SK-N-SH (cell line): ENCODE measurements at regions not wholly inside any gene's neighbourhood (a gene's known extent, or its start where the extent isn't known, plus 50 kb on each side); places are given as distances from the start of the nearest gene placed in this dataset.

Experiments
- CTCF ChIA-PET: fragments of 300-600, 350-600 bp; formaldehyde crosslinking; extraction: SDS; loops from one replicate; lab custom pipeline; 2021; lab: Yijun Ruan, JAX
- POLR2A ChIA-PET: fragments of 350-600 bp; sonication (Branson Sonifier 250); formaldehyde crosslinking; extraction: SDS; loops from one replicate; lab custom pipeline; 2020; ENCODE audit warnings: antibody characterized with exemption, inconsistent platforms; lab: Yijun Ruan, JAX
- DNase-seq: peaks from one replicate; pipeline ENCODE4 v3.0.0; 2012
- H2AFZ ChIP-seq: fragments of 200-600 bp; sonication (generic); 2 replicates; pipeline ENCODE4 v1.8.1; 2016; ENCODE audit warnings: antibody characterized with exemption, mild to moderate bottlenecking, low read depth
- H3F3A ChIP-seq: fragments of 200-600 bp; sonication (generic); replicated peaks from 2 replicates; pipeline ENCODE3; 2016; ENCODE audit warnings: antibody characterized with exemption, mild to moderate bottlenecking; ENCODE audit not compliant: insufficient read depth
- H3K27ac ChIP-seq, 2 experiments: fragments of 200-500 bp in 1 of 2; fragments of 200-600 bp in 1 of 2; sonication (Bioruptor generic) in 1 of 2; sonication (generic), shearing (Covaris generic) in 1 of 2; 2 replicates each; pipeline versions ENCODE4 v1.5.1 to v1.6.1; 2014 to 2016; ENCODE audit warnings: low read depth in 2 of 2, inconsistent platforms in 1 of 2, low read length in 1 of 2, mild to moderate bottlenecking in 1 of 2, mixed read lengths in 1 of 2
- H3K27me3 ChIP-seq: fragments of 200-600 bp; sonication (generic), shearing (Covaris generic); 2 replicates; pipeline ENCODE4 v1.6.1; 2016; ENCODE audit warnings: mixed run types; ENCODE audit not compliant: insufficient read depth
- H3K36me3 ChIP-seq, 2 experiments: fragments of 200-500 bp in 1 of 2; fragments of 200-600 bp in 1 of 2; sonication (Bioruptor generic) in 1 of 2; sonication (generic) in 1 of 2; replicated peaks in 1 of 2; 2 replicates each; pipeline versions ENCODE3 to v1.5.1; 2014 to 2016; ENCODE audit warnings: low read length in 1 of 2, mild to moderate bottlenecking in 1 of 2; ENCODE audit not compliant: insufficient read depth in 2 of 2, control insufficient read depth in 1 of 2
- H3K4me1 ChIP-seq, 2 experiments: fragments of 200-500 bp in 1 of 2; fragments of 200-600 bp in 1 of 2; sonication (Bioruptor generic) in 1 of 2; sonication (generic), shearing (Covaris generic) in 1 of 2; 2 replicates each; pipeline versions ENCODE4 v1.5.1 to v1.6.1; 2014 to 2016; ENCODE audit warnings: low read depth in 1 of 2, low read length in 1 of 2, mixed run types in 1 of 2; ENCODE audit not compliant: insufficient read depth in 2 of 2, control insufficient read depth in 1 of 2
- H3K4me2 ChIP-seq: fragments of 200-600 bp; sonication (generic), shearing (Covaris generic); 2 replicates; pipeline ENCODE4 v1.6.1; 2017; ENCODE audit warnings: mixed run types
- H3K4me3 ChIP-seq, 2 experiments: fragments of 200-500 bp in 1 of 2; fragments of 200-600 bp in 1 of 2; sonication (Bioruptor generic) in 1 of 2; sonication (generic), shearing (Covaris generic) in 1 of 2; 2 replicates each; pipeline versions ENCODE4 v1.5.1 to v1.8.1; 2014 to 2016; ENCODE audit warnings: low read depth in 2 of 2, inconsistent platforms in 1 of 2, low read length in 1 of 2, mild to moderate bottlenecking in 1 of 2, mixed read lengths in 1 of 2, moderate library complexity in 1 of 2
- H3K79me2 ChIP-seq: fragments of 200-600 bp; sonication (generic); 2 replicates; pipeline ENCODE4 v1.8.1; 2017; ENCODE audit warnings: mild to moderate bottlenecking; ENCODE audit not compliant: insufficient read depth
- H3K9ac ChIP-seq: fragments of 200-600 bp; sonication (generic); 2 replicates; pipeline ENCODE4 v1.6.1; 2017; ENCODE audit warnings: mixed run types
- H3K9me2 ChIP-seq: fragments of 200-600 bp; sonication (generic); 2 replicates; pipeline ENCODE4 v1.6.1; 2017; ENCODE audit warnings: mixed run types
- H3K9me3 ChIP-seq: fragments of 200-600 bp; sonication (generic); 2 replicates; pipeline ENCODE4 v1.6.1; 2017; ENCODE audit warnings: mixed run types, mild to moderate bottlenecking, moderate library complexity
- H4K20me1 ChIP-seq: fragments of 200-600 bp; sonication (generic); 2 replicates; pipeline ENCODE4 v1.6.1; 2017; ENCODE audit warnings: mild to moderate bottlenecking, mixed run types; ENCODE audit not compliant: insufficient read depth
- CHD2 ChIP-seq: fragments of 150-350 bp; IDR thresholded peaks from 2 replicates; pipeline ENCODE4 v1.6.1; 2018; ENCODE audit warnings: low read length; ENCODE audit not compliant: partially characterized antibody
- ELF1 ChIP-seq: IDR thresholded peaks from 2 replicates; pipeline ENCODE4 v1.4.0; 2012
- EP300 ChIP-seq, 2 experiments: IDR thresholded peaks; 2 replicates each; pipeline versions ENCODE4 v1.4.0 to v1.6.1; 2012; ENCODE audit warnings: borderline replicate concordance in 1 of 2, low read depth in 1 of 2, low read length in 1 of 2
- EZH2phosphoT487 ChIP-seq: fragments of 200-600 bp; sonication (generic); IDR thresholded peaks from 2 replicates; pipeline ENCODE4 v1.6.1; 2017; ENCODE audit warnings: low read depth, mixed run types, mild to moderate bottlenecking, antibody characterized with exemption, moderate library complexity, borderline replicate concordance
- FOSL2 ChIP-seq: IDR thresholded peaks from 2 replicates; pipeline ENCODE4 v1.4.0; 2012; ENCODE audit warnings: low read depth, mild to moderate bottlenecking, moderate library complexity, borderline replicate concordance
- FOXJ3 ChIP-seq: sonication (generic); formaldehyde crosslinking; IDR thresholded peaks from 2 replicates; pipeline ENCODE4 v1.5.1; 2020; ENCODE audit warnings: mild to moderate bottlenecking, missing genetic modification reagents
- FOXM1 ChIP-seq: IDR thresholded peaks from 2 replicates; pipeline ENCODE4 v1.4.0; 2012; ENCODE audit warnings: low read depth, mild to moderate bottlenecking
- GABPA ChIP-seq: IDR thresholded peaks from 2 replicates; pipeline ENCODE4 v1.4.0; 2012; ENCODE audit warnings: low read depth, mild to moderate bottlenecking
- GATA2 ChIP-seq: sonication (generic); formaldehyde crosslinking; IDR thresholded peaks from 2 replicates; pipeline ENCODE4 v1.5.0; 2020; ENCODE audit warnings: mild to moderate bottlenecking, missing genetic modification reagents
- JUND ChIP-seq: IDR thresholded peaks from 2 replicates; pipeline ENCODE4 v1.4.0; 2012
- MEF2A ChIP-seq: IDR thresholded peaks from 2 replicates; pipeline ENCODE4 v1.4.0; 2012; ENCODE audit warnings: low read depth, borderline replicate concordance
- MXI1 ChIP-seq: IDR thresholded peaks from 2 replicates; pipeline ENCODE4 v1.6.1; 2012; ENCODE audit warnings: mild to moderate bottlenecking, low read depth, low read length, improper control_type of control experiment
- NFIC ChIP-seq: IDR thresholded peaks from 2 replicates; pipeline ENCODE4 v1.4.0; 2012; ENCODE audit warnings: borderline replicate concordance
- POLR2AphosphoS5 ChIP-seq: IDR thresholded peaks from 2 replicates; pipeline ENCODE4 v1.6.1; 2012; ENCODE audit warnings: low read depth, low read length
- RAD21 ChIP-seq: IDR thresholded peaks from 2 replicates; pipeline ENCODE4 v1.6.1; 2012; ENCODE audit warnings: mild to moderate bottlenecking, low read length
- SMC3 ChIP-seq: IDR thresholded peaks from 2 replicates; pipeline ENCODE4 v1.6.1; 2012; ENCODE audit warnings: low read depth, low read length, improper control_type of control experiment
- TEAD4 ChIP-seq: IDR thresholded peaks from 2 replicates; pipeline ENCODE4 v1.4.0; 2012; ENCODE audit warnings: mild to moderate bottlenecking, borderline replicate concordance; ENCODE audit not compliant: insufficient read depth
- WGBS: methylation state at CpG from one replicate; pipeline ENCODE4 v1.1.6; 2017; ENCODE audit warnings: low lambda C conversion rate; 5-methylcytosine and 5-hydroxymethylcytosine counted together
- TF ChIP-seq, protein P1 (sequence below): fragments of 150-350 bp; IDR thresholded peaks from 2 replicates; pipeline ENCODE4 v1.6.1; 2016; ENCODE audit warnings: mild to moderate bottlenecking, low read depth, low read length
- TF ChIP-seq, protein P2 (sequence below): IDR thresholded peaks from 2 replicates; pipeline ENCODE4 v1.4.0; 2012; ENCODE audit warnings: low read depth, borderline replicate concordance

DNA sequence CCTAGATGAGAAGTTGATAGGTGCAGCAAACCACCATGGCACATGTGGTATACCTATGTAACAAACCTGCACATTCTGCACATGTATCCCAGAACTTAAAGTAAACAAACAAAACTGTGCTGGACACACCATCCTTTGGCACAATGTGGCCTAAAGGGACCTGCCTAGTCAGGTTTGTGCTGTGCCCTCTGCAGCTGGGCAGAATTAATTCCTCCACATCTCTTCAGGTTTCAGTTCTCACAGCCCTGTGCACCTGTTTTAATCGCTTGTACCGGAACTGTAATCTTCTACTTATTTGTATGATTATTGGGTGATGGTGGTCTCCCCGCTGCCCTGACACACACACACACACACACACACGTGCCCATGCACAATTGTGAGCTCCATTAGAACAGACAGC lies 252.7 kb downstream of the ACTR3B start:
- no peaks in the 10 kb centered on the region for H3K4me1 ChIP-seq
- H4K20me1 ChIP-seq: no peaks in the 10 kb centered on the region
- H3F3A ChIP-seq: no peaks in the 10 kb centered on the region
- H3K9ac ChIP-seq: no peak overlapping the region
- TF ChIP-seq FOSL2: no peak
- WGBS: 36% methylated on average over 4 of the region's 4 CpGs
- H3K27ac ChIP-seq: no peak overlapping the region
- CTCF ChIA-PET: interaction anchor here (0.9 kb wide), 1 partner anchor 18 kb away, joined by 3 read pairs; no protein-coding TSS in a partner anchor
- no peak overlapping the region for H3K4me2 ChIP-seq
- H2AFZ ChIP-seq: no peak overlapping the region
- H3K4me3 ChIP-seq: no peak overlapping the region
- H3K9me3 ChIP-seq: no peaks in the 10 kb centered on the region; the same call in 1 of the 2 replicates
- H3K27me3 ChIP-seq: no peaks in the 10 kb centered on the region
- no peaks in the 10 kb centered on the region for H3K36me3 ChIP-seq
- H3K79me2 ChIP-seq: no peaks in the 10 kb centered on the region
- POLR2A ChIA-PET: no interaction called here
- H3K9me2 ChIP-seq: no peaks in the 10 kb centered on the region
- DNase-seq: no peak

DNA sequence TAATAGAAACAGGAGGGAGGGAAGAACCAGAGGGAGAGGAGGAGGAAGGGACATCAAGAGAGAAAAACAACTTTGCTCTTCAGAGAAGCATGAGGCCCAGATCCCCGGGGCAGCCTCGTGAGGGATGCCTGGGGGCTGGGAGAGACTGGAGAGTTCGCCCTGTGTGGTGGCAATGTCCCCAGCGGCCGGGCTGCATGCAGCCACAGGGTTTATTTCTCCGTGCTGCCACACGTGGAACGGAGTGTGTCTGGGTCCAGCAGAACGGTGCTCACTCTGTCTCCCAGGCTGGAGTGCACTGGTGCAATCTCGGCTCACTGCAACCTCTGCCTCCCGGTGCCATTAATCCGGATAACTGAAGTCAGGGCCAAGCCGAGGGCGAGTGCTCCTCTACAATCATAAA lies 257.7 kb downstream of the ACTR3B start:
- H4K20me1 ChIP-seq: no peaks in the 10 kb centered on the region
- no peak overlapping the region for H3K4me2 ChIP-seq
- no peaks in the 10 kb centered on the region for H3K79me2 ChIP-seq
- H3F3A ChIP-seq: no peaks in the 10 kb centered on the region
- no peaks in the 10 kb centered on the region for H3K9me2 ChIP-seq
- CTCF ChIA-PET: no interaction called here
- H3K36me3 ChIP-seq: no peaks in the 10 kb centered on the region
- DNase-seq: no peak
- no peaks in the 10 kb centered on the region for H3K9me3 ChIP-seq
- TF ChIP-seq CHD2 (no peak), NFIC (no peak), ELF1 (no peak), MEF2A (no peak), EP300 (IDR thresholded peaks at IDR 0.05; ENCODE audit: borderline replicate concordance in 1 of 2, low read depth in 1 of 2, low read length in 1 of 2) (no peak), EZH2phosphoT487 (no peak), TEAD4 (no peak), MXI1 (no peak), FOXM1 (no peak), GATA2 (no peak), POLR2AphosphoS5 (no peak), RAD21 (no peak), SMC3 (no peak), FOXJ3 (CRISPR knock-in tag) (no peak), GABPA (no peak), JUND (no peak)
- TF ChIP-seq, protein P1, sequence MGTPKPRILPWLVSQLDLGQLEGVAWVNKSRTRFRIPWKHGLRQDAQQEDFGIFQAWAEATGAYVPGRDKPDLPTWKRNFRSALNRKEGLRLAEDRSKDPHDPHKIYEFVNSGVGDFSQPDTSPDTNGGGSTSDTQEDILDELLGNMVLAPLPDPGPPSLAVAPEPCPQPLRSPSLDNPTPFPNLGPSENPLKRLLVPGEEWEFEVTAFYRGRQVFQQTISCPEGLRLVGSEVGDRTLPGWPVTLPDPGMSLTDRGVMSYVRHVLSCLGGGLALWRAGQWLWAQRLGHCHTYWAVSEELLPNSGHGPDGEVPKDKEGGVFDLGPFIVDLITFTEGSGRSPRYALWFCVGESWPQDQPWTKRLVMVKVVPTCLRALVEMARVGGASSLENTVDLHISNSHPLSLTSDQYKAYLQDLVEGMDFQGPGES: no peak
- TF ChIP-seq, protein P2, sequence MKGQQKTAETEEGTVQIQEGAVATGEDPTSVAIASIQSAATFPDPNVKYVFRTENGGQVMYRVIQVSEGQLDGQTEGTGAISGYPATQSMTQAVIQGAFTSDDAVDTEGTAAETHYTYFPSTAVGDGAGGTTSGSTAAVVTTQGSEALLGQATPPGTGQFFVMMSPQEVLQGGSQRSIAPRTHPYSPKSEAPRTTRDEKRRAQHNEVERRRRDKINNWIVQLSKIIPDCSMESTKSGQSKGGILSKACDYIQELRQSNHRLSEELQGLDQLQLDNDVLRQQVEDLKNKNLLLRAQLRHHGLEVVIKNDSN: no peak
- TF ChIP-seq, all 33 proteins: peak for 0
- Histone ChIP-seq H3K27me3 (no peaks in the 10 kb centered on the region), H3K4me3 (no peak overlapping the region), H3K9ac (no peak overlapping the region), H3K4me1 (no peaks in the 10 kb centered on the region), H2AFZ (no peak overlapping the region), H3K27ac (no peak overlapping the region)
- 16% methylated on average over 12 of the region's 14 CpGs for WGBS
- POLR2A ChIA-PET: no interaction called here
